ENCODE measurements at regions not wholly inside any gene's neighbourhood (a gene's known extent, or its start where the extent isn't known, plus 50 kb on each side); places are given as distances from the start of the nearest gene placed in this dataset.
A peak's percentile ranks its signal among the peaks of the same experiment; 100 is the strongest.

DNA sequence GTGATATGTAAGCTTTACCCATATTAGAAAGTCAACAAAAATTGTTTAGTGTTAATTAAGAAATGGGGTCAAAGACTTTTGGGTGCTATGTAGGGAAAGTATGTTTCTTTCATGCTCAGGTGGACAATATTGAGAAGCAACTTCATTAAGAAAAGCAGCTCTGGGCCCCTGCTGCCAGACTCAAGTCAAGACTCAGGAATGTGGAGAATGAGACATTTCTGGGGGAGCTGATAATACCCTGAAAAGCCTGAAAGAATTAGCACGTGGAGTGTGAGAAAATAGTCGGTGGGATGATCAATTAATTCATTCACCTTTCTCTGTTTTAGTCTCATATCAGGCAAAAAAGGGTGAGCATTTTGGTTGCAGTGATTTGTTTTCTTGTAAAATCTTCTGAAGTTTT lies 175.1 kb upstream of the IMPG1 start:
- Histone ChIP-seq H2BK15ac (ENCODE audit: low read length) (no peak overlapping the region), H3K36me3 (ENCODE audit: control insufficient read depth in 2 of 4, insufficient read depth in 4 of 4, low read length in 3 of 4) (no peaks in the 10 kb centered on the region; a peak in 1 of 8 replicates)

More for the DNA sequence above, 175.1 kb upstream of the IMPG1 start:
- no peak overlapping the region for H2AFZ ChIP-seq (ENCODE audit: low read length)
- ChIA-PET POLR2A (ENCODE audit: partially characterized antibody) (no interaction called here), CTCF (ENCODE audit: partially characterized antibody) (interaction anchor here (1.0 to 1.7 kb wide), 4 partner anchors 11 to 354 kb away, joined by 3 to 8 read pairs (median 4); no protein-coding TSS in a partner anchor)
- H3K18ac ChIP-seq (ENCODE audit: extremely low read depth, low read length): no peak overlapping the region
- H2BK20ac ChIP-seq (ENCODE audit: low read length): no peak overlapping the region
- H4K5ac ChIP-seq (ENCODE audit: insufficient read length, low read depth, low read length): no peak overlapping the region
- H3K4me3 ChIP-seq (ENCODE audit: extremely low read depth in 1 of 4, insufficient read depth in 2 of 4, low read depth in 3 of 4, low read length in 4 of 4): no peak overlapping the region
- H3K4me1 ChIP-seq (replicated peaks in 1 of 4; ENCODE audit: control insufficient read depth in 3 of 4, insufficient read depth in 4 of 4, low read length in 3 of 4): peaks cover 0 to 2% (median 0%) of the 10 kb centered on the region in 4 experiments; a peak in 1 of 7 replicates
- H3K79me1 ChIP-seq (ENCODE audit: low read depth, low read length): no peaks in the 10 kb centered on the region
- no peak overlapping the region for H3K27ac ChIP-seq (ENCODE audit: low read depth, low read length)
- no peak overlapping the region for H2BK5ac ChIP-seq (ENCODE audit: low read depth, low read length)
- H2BK120ac ChIP-seq (replicated peaks; ENCODE audit: low read depth, low read length): no peak overlapping the region
- H3K56ac ChIP-seq (replicated peaks; ENCODE audit: insufficient read length, low read depth, low read length): no peak overlapping the region
- no peak overlapping the region for H2AK5ac ChIP-seq (ENCODE audit: low read depth, low read length)
- FAIRE-seq (no peak), DNase-seq (ENCODE audit: low read depth in 1 of 2, low spot score in 2 of 2) (no peak)
- no peak overlapping the region for H3K4me2 ChIP-seq (ENCODE audit: insufficient read depth in 1 of 2, low read depth in 2 of 2, low read length in 2 of 2)
- no peaks in the 10 kb centered on the region for H4K20me1 ChIP-seq (replicated peaks in 1 of 2; ENCODE audit: control insufficient read depth in 1 of 2, insufficient read depth in 2 of 2, low read length in 2 of 2)
- no peak overlapping the region for H4K91ac ChIP-seq (replicated peaks; ENCODE audit: insufficient read length, low read length)
- no peak overlapping the region for H3K14ac ChIP-seq (ENCODE audit: insufficient read length)
- WGBS, 2 experiments (ENCODE audit: extremely low coverage in 1 of 2, insufficient coverage in 1 of 2, insufficient read length in 1 of 2, insufficient replicate concordance in 2 of 2, low coverage in 1 of 2, low lambda C conversion rate in 2 of 2, missing lambda C conversion rate in 1 of 2): 57% methylated on average over 2 of the region's 2 CpGs; no CpG with 5 or more reads in 1 of the 2 experiments
- no peaks in the 10 kb centered on the region for H3K9me3 ChIP-seq (ENCODE audit: insufficient read depth in 2 of 2, low read depth in 1 of 2, low read length in 1 of 2)
- H3K79me2 ChIP-seq (ENCODE audit: control insufficient read depth in 1 of 2, insufficient read depth in 2 of 2, low read length in 2 of 2): no peaks in the 10 kb centered on the region
- H2BK12ac ChIP-seq (ENCODE audit: low read depth, low read length): no peak overlapping the region
- H4K8ac ChIP-seq (ENCODE audit: extremely low read depth, insufficient read depth, low read length): no peak overlapping the region
- no peak overlapping the region for H3K9ac ChIP-seq (replicated peaks in 1 of 4; ENCODE audit: extremely low read depth in 1 of 4, low read depth in 3 of 4, low read length in 3 of 4)
- no peaks in the 10 kb centered on the region for H3K27me3 ChIP-seq (replicated peaks in 1 of 4; ENCODE audit: control insufficient read depth in 3 of 4, extremely low read depth in 1 of 4, insufficient read depth in 3 of 4, low read length in 3 of 4)
- no peaks in the 10 kb centered on the region for H3K23me2 ChIP-seq (ENCODE audit: low read depth, low read length)
- H3K4ac ChIP-seq (replicated peaks; ENCODE audit: insufficient read length, low read depth, low read length): no peak overlapping the region
- no peak overlapping the region for H3K23ac ChIP-seq (ENCODE audit: insufficient read length)
- no peak for TF ChIP-seq JUND (IDR thresholded peaks at IDR 0.05; ENCODE audit: low read length)
- TF ChIP-seq, protein P1, sequence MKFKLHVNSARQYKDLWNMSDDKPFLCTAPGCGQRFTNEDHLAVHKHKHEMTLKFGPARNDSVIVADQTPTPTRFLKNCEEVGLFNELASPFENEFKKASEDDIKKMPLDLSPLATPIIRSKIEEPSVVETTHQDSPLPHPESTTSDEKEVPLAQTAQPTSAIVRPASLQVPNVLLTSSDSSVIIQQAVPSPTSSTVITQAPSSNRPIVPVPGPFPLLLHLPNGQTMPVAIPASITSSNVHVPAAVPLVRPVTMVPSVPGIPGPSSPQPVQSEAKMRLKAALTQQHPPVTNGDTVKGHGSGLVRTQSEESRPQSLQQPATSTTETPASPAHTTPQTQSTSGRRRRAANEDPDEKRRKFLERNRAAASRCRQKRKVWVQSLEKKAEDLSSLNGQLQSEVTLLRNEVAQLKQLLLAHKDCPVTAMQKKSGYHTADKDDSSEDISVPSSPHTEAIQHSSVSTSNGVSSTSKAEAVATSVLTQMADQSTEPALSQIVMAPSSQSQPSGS (IDR thresholded peaks at IDR 0.05; ENCODE audit: low read length): no peak
- TF ChIP-seq TEAD4 (IDR thresholded peaks at IDR 0.05; ENCODE audit: low read depth, low read length): peak; percentile 51; the same call in 1 of the 2 replicates
- no peak for TF ChIP-seq CTBP2 (IDR thresholded peaks at IDR 0.05; ENCODE audit: borderline replicate concordance, insufficient read depth, insufficient read length, low read length)
